22Rv1 (cell line): ENCODE measurements at regions not wholly inside any gene's neighbourhood (a gene's known extent, or its start where the extent isn't known, plus 50 kb on each side); places are given as distances from the start of the nearest gene placed in this dataset.

Experiments
- ZFX ChIP-seq: fragments of 450-650 bp; IDR thresholded peaks from 2 replicates; pipeline ENCODE4 v1.6.1; 2017; ENCODE audit warnings: antibody characterized with exemption, borderline replicate concordance
- TF ChIP-seq, protein P1 (sequence below): fragments of 450-650 bp; IDR thresholded peaks from 2 replicates; pipeline ENCODE4 v1.5.1; 2017; ENCODE audit warnings: mild to moderate bottlenecking

GRCh38 chr16:85182286-85182685, 70.0 kb upstream of the CIBAR2 start:
- TF ChIP-seq, protein P1, sequence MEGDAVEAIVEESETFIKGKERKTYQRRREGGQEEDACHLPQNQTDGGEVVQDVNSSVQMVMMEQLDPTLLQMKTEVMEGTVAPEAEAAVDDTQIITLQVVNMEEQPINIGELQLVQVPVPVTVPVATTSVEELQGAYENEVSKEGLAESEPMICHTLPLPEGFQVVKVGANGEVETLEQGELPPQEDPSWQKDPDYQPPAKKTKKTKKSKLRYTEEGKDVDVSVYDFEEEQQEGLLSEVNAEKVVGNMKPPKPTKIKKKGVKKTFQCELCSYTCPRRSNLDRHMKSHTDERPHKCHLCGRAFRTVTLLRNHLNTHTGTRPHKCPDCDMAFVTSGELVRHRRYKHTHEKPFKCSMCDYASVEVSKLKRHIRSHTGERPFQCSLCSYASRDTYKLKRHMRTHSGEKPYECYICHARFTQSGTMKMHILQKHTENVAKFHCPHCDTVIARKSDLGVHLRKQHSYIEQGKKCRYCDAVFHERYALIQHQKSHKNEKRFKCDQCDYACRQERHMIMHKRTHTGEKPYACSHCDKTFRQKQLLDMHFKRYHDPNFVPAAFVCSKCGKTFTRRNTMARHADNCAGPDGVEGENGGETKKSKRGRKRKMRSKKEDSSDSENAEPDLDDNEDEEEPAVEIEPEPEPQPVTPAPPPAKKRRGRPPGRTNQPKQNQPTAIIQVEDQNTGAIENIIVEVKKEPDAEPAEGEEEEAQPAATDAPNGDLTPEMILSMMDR: no peak
- TF ChIP-seq ZFX: no peak
